Activated T-cell treated with anti-CD3 and anti-CD28 coated beads, Interleukin-2, amount 50 U/mL, for 4 hours (primary cell): ENCODE measurements at regions not wholly inside any gene's neighbourhood (a gene's known extent, or its start where the extent isn't known, plus 50 kb on each side); places are given as distances from the start of the nearest gene placed in this dataset.

ENCODE experiments used
- ATAC-seq, 2 donors: fragments of 200-7000 bp; cut with Tn5 transposase; one replicate each; pipeline ENCODE4 v1.10.0; 2021
- DNase-seq: peaks from one replicate; pipeline ENCODE4 v3.0.0-alpha.2; 2020
- H3K27me3 Mint-ChIP-seq: one replicate; pipeline ENCODE4 v1.8.0; 2021; ENCODE audit warnings: low read depth, mixed read lengths
- H3K36me3 Mint-ChIP-seq: one replicate; pipeline ENCODE4 v1.8.0; 2022; ENCODE audit warnings: mixed read lengths; ENCODE audit not compliant: insufficient read depth
- H3K4me1 Mint-ChIP-seq: one replicate; pipeline ENCODE4 v1.8.0; 2021; ENCODE audit warnings: low read depth, mixed read lengths
- H3K4me3 Mint-ChIP-seq: one replicate; pipeline ENCODE4 v1.8.0; 2021; ENCODE audit warnings: mild to moderate bottlenecking, moderate library complexity, mixed read lengths
- H3K9me3 Mint-ChIP-seq: one replicate; pipeline ENCODE4 v1.8.0; 2021; ENCODE audit warnings: mixed read lengths

GRCh38 chrX:109312757-109313156 is 169.1 kb downstream of the GUCY2F start:
- no peaks in the 10 kb centered on the region for H3K36me3 Mint-ChIP-seq
- no peaks in the 10 kb centered on the region for H3K27me3 Mint-ChIP-seq
- H3K4me3 Mint-ChIP-seq = no peak overlapping the region
- H3K4me1 Mint-ChIP-seq = no peaks in the 10 kb centered on the region
- ATAC-seq (no peak), DNase-seq (no peak)
- peaks cover 4% of the 10 kb centered on the region for H3K9me3 Mint-ChIP-seq

DNA sequence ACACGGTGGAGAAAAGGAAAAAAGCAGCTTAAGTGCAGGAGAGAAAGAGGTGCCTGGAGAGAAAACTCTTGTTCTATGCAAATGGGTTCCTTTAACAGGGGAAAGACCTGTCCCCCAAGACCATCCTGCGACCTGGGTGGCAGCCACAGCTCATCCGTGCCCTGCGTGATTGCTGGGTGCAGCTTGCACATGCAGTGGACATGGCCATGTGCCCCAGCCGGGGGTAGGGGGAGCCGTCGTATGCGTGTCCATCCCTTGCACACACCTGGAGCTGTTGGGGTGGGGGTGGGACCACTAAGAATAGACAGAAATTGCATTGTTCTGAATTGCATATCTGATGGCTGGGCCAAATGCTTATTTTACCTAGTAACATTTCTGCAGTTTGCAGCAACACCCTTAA is 171.9 kb downstream of the GUCY2F start:
- ATAC-seq (no peak), DNase-seq (no peak)
- Mint-ChIP-seq H3K4me1 (no peaks in the 10 kb centered on the region), H3K4me3 (no peak overlapping the region), H3K36me3 (no peaks in the 10 kb centered on the region), H3K9me3 (no peaks in the 10 kb centered on the region), H3K27me3 (no peaks in the 10 kb centered on the region)

DNA sequence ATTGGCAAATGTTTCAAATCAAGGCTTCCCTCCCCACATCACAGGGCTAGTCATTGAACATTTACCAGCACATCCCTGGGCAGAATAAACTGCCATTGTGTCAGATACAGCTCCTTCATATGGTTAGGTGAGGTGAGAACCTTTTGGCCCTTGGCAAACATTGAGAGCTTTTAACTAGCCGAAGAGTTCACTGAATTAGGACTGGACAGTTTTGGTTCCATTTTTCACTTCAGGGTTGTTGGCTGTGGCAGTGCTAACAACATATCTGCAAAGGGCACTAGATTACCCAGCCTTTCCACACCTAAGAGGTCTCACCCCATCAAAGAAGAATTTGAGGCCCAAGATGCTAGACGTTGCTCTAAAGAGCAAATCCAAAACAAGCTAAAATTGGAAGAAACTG is 180.7 kb downstream of the GUCY2F start:
- Mint-ChIP-seq H3K9me3 (no peaks in the 10 kb centered on the region), H3K4me3 (no peak overlapping the region)
- no peak for DNase-seq

DNA sequence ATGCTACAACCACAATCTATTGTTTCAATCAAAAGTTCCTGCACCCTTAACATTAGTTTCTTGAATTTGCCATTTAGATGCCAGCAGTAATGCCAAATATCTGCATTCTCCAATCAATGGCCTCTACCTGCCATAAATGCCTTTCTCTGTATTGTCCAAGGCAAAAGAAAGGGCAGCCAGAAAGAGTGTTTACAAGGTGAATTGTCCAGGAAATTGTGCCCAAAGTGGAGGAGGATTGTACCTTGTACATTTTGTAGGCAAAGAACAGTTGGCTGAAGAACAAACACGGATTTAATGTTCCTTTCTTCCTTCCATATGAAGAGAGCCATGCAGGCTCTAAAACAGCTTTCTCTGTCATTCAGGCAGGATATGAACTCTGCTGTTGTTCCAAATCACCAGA is 181.5 kb downstream of the GUCY2F start:
- ATAC-seq = no peak

More for the DNA sequence above, 180.7 kb downstream of the GUCY2F start:
- no peak for ATAC-seq
- Mint-ChIP-seq H3K27me3 (no peaks in the 10 kb centered on the region), H3K36me3 (no peaks in the 10 kb centered on the region), H3K4me1 (no peaks in the 10 kb centered on the region)

GRCh38 chrX:109299091-109299490 is 182.8 kb downstream of the GUCY2F start:
- DNase-seq (no peak), ATAC-seq (no peak)
- H3K27me3 Mint-ChIP-seq = no peaks in the 10 kb centered on the region
- H3K9me3 Mint-ChIP-seq = no peaks in the 10 kb centered on the region
- H3K36me3 Mint-ChIP-seq = no peaks in the 10 kb centered on the region
- H3K4me3 Mint-ChIP-seq = no peak overlapping the region
- no peaks in the 10 kb centered on the region for H3K4me1 Mint-ChIP-seq

More for the DNA sequence above, 181.5 kb downstream of the GUCY2F start:
- Mint-ChIP-seq H3K4me3 (no peak overlapping the region), H3K4me1 (no peaks in the 10 kb centered on the region), H3K36me3 (no peaks in the 10 kb centered on the region), H3K9me3 (no peaks in the 10 kb centered on the region), H3K27me3 (no peaks in the 10 kb centered on the region)
- DNase-seq = no peak

GRCh38 chrX:109294097-109294814 is 187.6 kb downstream of the GUCY2F start:
- DNase-seq (no peak), ATAC-seq (no peak)
- Mint-ChIP-seq H3K4me3 (no peak overlapping the region), H3K4me1 (no peaks in the 10 kb centered on the region), H3K36me3 (no peaks in the 10 kb centered on the region), H3K27me3 (no peaks in the 10 kb centered on the region), H3K9me3 (no peaks in the 10 kb centered on the region)

GRCh38 chrX:109283870-109284269 is 198.0 kb downstream of the GUCY2F start:
- H3K36me3 Mint-ChIP-seq = no peaks in the 10 kb centered on the region
- no peaks in the 10 kb centered on the region for H3K4me1 Mint-ChIP-seq
- H3K27me3 Mint-ChIP-seq = no peaks in the 10 kb centered on the region
- ATAC-seq (no peak), DNase-seq (no peak)
- H3K9me3 Mint-ChIP-seq = peaks cover 3% of the 10 kb centered on the region
- H3K4me3 Mint-ChIP-seq = no peak overlapping the region

- Mint-ChIP-seq H3K27me3 (no peaks in the 10 kb centered on the region), H3K9me3 (peaks cover 3% of the 10 kb centered on the region), H3K4me3 (no peak overlapping the region), H3K36me3 (no peaks in the 10 kb centered on the region), H3K4me1 (no peaks in the 10 kb centered on the region)
- DNase-seq (no peak), ATAC-seq (no peak)
These were observed 200.2 kb downstream of the GUCY2F start for GRCh38 chrX:109281483-109282275.

DNA sequence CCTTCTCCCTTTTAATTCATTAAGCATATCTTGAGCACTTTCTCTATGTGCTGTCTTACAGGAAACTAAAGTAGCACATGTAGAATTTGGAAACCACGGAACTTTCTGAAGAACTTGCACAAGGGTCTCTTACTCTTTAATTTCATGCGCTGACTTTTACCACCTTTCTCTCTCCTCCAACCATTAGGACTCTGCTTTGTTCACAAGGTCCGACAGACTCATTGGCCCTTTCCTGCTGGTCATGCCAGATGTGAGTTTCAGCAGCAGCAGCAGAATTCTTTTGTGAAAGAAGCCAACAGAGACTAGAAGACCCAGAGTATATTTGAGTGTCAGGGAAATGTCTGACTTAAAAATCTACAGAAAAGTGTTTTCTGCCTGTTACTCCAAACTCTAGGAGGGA is 207.1 kb downstream of the GUCY2F start:
- no peaks in the 10 kb centered on the region for H3K4me1 Mint-ChIP-seq
- H3K4me3 Mint-ChIP-seq = no peak overlapping the region
- H3K27me3 Mint-ChIP-seq = no peaks in the 10 kb centered on the region
- DNase-seq (no peak), ATAC-seq (no peak)
- peaks cover 3% of the 10 kb centered on the region for H3K9me3 Mint-ChIP-seq
- H3K36me3 Mint-ChIP-seq = no peaks in the 10 kb centered on the region

GRCh38 chrX:109270580-109271484 is 211.1 kb downstream of the GUCY2F start:
- Mint-ChIP-seq H3K9me3 (no peaks in the 10 kb centered on the region), H3K4me1 (no peaks in the 10 kb centered on the region), H3K4me3 (no peak overlapping the region), H3K36me3 (no peaks in the 10 kb centered on the region), H3K27me3 (no peaks in the 10 kb centered on the region)
- ATAC-seq (peak; percentile 71 to 95), DNase-seq (no peak)

DNA sequence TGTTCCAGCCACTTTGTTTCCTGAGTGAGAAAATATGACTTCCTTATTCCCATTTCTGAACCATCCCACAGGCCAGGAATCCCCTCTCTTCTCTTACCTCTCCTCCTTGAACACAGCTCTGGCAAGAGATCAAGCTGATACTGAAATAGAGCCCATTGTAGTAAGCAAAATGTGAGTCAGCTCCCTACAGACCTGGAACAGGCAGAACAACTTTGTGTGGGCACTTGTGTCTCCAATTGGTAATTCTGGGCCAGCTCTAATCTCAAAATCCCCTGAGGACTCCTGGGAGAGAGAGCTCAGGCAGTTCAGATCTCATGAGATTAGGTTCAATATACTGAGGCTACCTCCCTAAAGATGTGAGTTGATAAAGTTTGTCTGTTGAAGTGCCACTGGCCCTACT is 213.5 kb downstream of the GUCY2F start:
- Mint-ChIP-seq H3K27me3 (no peaks in the 10 kb centered on the region), H3K4me3 (no peak overlapping the region), H3K9me3 (no peaks in the 10 kb centered on the region), H3K36me3 (no peaks in the 10 kb centered on the region), H3K4me1 (no peaks in the 10 kb centered on the region)
- DNase-seq (no peak), ATAC-seq (no peak)

GRCh38 chrX:109266034-109266433 is 215.9 kb downstream of the GUCY2F start:
- H3K9me3 Mint-ChIP-seq = no peaks in the 10 kb centered on the region
- no peaks in the 10 kb centered on the region for H3K4me1 Mint-ChIP-seq
- H3K36me3 Mint-ChIP-seq = no peaks in the 10 kb centered on the region
- no peak for ATAC-seq
- no peaks in the 10 kb centered on the region for H3K27me3 Mint-ChIP-seq
- H3K4me3 Mint-ChIP-seq = no peak overlapping the region
- no peak for DNase-seq

GRCh38 chrX:109264878-109265277 is 217.0 kb downstream of the GUCY2F start:
- no peak for ATAC-seq
- no peak for DNase-seq
- Mint-ChIP-seq H3K36me3 (no peaks in the 10 kb centered on the region), H3K4me3 (no peak overlapping the region), H3K9me3 (no peaks in the 10 kb centered on the region), H3K27me3 (no peaks in the 10 kb centered on the region), H3K4me1 (no peaks in the 10 kb centered on the region)

DNA sequence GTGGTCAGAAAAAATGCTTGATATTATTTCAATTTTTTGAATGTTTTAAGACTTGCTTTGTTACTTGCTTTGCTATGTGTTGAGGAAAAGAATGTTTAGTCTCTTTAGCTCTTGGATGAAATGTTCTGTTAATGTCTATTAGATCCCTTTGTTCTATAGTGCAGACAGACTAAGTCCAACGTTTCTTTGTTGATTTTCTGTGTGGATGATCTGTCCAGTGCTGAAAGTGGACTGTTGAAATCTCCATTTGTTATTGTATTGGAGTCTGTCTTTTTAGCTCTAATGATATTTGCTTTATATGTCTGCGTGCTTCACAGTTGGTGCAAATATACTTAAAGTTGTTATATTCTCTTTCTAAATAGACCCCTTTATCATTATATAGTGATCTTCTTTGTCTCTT is 220.6 kb downstream of the GUCY2F start:
- Mint-ChIP-seq H3K36me3 (no peaks in the 10 kb centered on the region), H3K4me3 (no peak overlapping the region), H3K27me3 (no peaks in the 10 kb centered on the region), H3K9me3 (no peaks in the 10 kb centered on the region), H3K4me1 (no peaks in the 10 kb centered on the region)
- ATAC-seq (no peak), DNase-seq (no peak)
